ENCODE measurements at regions not wholly inside any gene's neighbourhood (a gene's known extent, or its start where the extent isn't known, plus 50 kb on each side); places are given as distances from the start of the nearest gene placed in this dataset.

DNA sequence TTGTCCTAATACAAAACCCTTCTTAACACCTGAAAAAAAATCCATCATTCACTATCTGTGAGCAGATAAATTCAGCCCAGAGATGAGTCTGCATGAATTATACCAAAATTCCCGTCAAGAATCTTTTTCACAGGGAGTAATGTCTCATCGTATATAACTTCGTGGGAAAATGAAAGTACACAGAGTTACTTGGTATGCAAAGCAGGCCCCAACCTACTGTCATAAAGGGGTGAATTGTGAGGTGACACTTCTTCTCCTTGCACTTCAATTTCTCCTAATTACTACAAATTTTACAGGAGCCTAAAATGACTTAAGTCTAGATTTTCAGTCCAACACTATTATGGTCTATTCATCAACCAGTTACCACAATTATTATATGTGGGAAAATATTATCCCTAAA, 84.6 kb upstream of the CDH20 start:
- POLR2A ChIA-PET = no interaction called here
- no peaks in the 10 kb centered on the region for H3K9me3 ChIP-seq (ENCODE audit: control insufficient read depth, insufficient read depth, low read length)
- H3K27me3 ChIP-seq (ENCODE audit: control insufficient read depth, insufficient read depth, low read length) = no peaks in the 10 kb centered on the region
- no peak overlapping the region for H3K4me3 ChIP-seq (ENCODE audit: low read depth, low read length)
- no peak overlapping the region for H3K27ac ChIP-seq (ENCODE audit: low read depth, low read length)
- TF ChIP-seq, protein P1, sequence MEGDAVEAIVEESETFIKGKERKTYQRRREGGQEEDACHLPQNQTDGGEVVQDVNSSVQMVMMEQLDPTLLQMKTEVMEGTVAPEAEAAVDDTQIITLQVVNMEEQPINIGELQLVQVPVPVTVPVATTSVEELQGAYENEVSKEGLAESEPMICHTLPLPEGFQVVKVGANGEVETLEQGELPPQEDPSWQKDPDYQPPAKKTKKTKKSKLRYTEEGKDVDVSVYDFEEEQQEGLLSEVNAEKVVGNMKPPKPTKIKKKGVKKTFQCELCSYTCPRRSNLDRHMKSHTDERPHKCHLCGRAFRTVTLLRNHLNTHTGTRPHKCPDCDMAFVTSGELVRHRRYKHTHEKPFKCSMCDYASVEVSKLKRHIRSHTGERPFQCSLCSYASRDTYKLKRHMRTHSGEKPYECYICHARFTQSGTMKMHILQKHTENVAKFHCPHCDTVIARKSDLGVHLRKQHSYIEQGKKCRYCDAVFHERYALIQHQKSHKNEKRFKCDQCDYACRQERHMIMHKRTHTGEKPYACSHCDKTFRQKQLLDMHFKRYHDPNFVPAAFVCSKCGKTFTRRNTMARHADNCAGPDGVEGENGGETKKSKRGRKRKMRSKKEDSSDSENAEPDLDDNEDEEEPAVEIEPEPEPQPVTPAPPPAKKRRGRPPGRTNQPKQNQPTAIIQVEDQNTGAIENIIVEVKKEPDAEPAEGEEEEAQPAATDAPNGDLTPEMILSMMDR (IDR thresholded peaks at IDR 0.05; ENCODE audit: low read depth, low read length) = no peak
- DNase-seq (ENCODE audit: low read depth, low spot score) = no peak
- CTCF ChIA-PET = no interaction called here

DNA sequence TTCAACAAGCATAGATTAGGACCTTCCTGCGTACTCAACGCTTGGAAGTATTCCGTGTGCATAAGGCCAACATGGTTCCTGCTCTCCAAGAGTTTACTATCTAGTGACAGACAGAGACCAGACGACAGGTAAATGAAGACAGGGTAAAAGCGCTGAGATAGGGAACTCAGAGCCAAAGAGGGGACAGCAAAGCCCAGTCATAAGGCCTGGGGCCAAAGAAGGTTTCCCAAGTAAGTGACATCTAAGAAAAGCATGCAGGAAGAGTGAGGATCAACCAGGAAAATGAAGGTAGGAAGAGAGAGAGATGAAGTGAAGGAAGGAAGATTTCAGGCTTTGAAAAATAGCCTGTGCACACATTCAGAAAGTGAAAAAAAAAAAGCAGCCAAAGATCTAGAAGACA, 76.9 kb upstream of the CDH20 start:
- Histone ChIP-seq H3K27ac (ENCODE audit: low read depth, low read length) (no peak overlapping the region), H3K27me3 (ENCODE audit: control insufficient read depth, insufficient read depth, low read length) (no peaks in the 10 kb centered on the region), H3K4me3 (ENCODE audit: low read depth, low read length) (no peak overlapping the region), H3K9me3 (ENCODE audit: control insufficient read depth, insufficient read depth, low read length) (no peaks in the 10 kb centered on the region)
- ChIA-PET POLR2A (no interaction called here), CTCF (no interaction called here)
- DNase-seq (ENCODE audit: low read depth, low spot score) = no peak
- TF ChIP-seq, protein P1 (IDR thresholded peaks at IDR 0.05; ENCODE audit: low read depth, low read length) = no peak

DNA sequence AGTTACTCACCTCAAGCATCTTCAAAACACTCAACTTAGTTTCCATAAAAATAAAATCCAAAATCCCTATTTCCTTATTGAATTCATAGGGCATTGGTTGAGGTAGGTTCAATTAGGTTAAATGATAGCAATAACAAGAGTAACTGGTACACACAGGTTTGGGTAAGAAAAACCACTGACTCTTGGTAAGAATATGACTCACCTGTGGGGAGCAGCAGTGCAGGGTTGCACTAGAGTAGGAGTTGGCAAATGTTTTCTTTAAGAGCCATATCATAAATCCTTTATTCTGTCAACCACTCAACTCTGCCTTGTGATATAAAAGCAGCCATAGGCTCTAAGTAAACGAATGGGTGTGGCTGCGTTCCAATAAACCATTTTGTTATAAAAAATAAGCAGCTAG, 71.4 kb upstream of the CDH20 start:
- Histone ChIP-seq H3K27ac (ENCODE audit: low read depth, low read length) (no peak overlapping the region), H3K9me3 (ENCODE audit: control insufficient read depth, insufficient read depth, low read length) (no peaks in the 10 kb centered on the region), H3K27me3 (ENCODE audit: control insufficient read depth, insufficient read depth, low read length) (no peaks in the 10 kb centered on the region), H3K4me3 (ENCODE audit: low read depth, low read length) (no peak overlapping the region)
- no peak for DNase-seq (ENCODE audit: low read depth, low spot score)
- ChIA-PET CTCF (no interaction called here), POLR2A (no interaction called here)
- TF ChIP-seq, protein P1 (IDR thresholded peaks at IDR 0.05; ENCODE audit: low read depth, low read length) = no peak

DNA sequence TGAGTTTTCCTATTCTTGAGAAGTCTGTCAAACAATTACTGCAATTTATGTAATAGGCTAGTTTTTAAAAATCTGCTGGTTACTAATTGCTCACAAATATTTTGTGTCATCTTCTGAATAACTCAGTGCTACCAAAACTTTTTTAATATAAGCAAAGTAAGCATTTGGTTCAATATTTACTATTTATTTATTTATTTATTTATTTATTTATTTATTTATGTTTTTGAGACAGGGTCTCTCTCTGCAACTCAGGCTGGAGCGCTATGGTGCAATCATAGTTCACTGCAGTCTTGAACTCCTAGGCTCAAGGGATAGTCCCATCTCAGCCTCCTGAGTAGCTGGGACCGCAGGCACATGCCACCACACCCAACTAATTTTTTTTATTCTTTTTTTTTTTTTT, 60.4 kb upstream of the CDH20 start:
- DNase-seq (ENCODE audit: low read depth, low spot score) = no peak
- Histone ChIP-seq H3K27ac (ENCODE audit: low read depth, low read length) (no peak overlapping the region), H3K4me3 (ENCODE audit: low read depth, low read length) (no peak overlapping the region), H3K27me3 (ENCODE audit: control insufficient read depth, insufficient read depth, low read length) (no peaks in the 10 kb centered on the region), H3K9me3 (ENCODE audit: control insufficient read depth, insufficient read depth, low read length) (no peaks in the 10 kb centered on the region)
- ChIA-PET CTCF (no interaction called here), POLR2A (no interaction called here)
- TF ChIP-seq, protein P1 (IDR thresholded peaks at IDR 0.05; ENCODE audit: low read depth, low read length) = no peak

DNA sequence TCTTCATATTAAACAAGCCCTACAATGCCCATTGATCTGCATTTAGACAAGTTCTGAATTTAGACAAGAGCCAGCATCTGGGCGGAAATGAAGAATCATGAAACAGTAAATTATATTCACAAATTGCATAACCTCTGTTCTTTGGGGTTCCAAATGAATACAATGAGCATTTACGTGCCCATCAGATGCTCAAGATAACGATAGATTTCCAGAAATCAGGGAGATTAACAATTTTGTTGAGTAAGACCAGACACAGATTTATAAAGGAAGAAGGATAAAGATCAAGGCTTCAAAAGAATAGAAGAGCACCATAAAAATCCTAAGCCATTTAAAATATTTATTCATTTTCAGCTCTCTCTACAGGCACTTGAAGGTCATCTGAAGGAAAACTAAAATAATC, 59.7 kb upstream of the CDH20 start:
- POLR2A ChIA-PET = no interaction called here
- Histone ChIP-seq H3K4me3 (ENCODE audit: low read depth, low read length) (no peak overlapping the region), H3K9me3 (ENCODE audit: control insufficient read depth, insufficient read depth, low read length) (no peaks in the 10 kb centered on the region), H3K27ac (ENCODE audit: low read depth, low read length) (no peak overlapping the region), H3K27me3 (ENCODE audit: control insufficient read depth, insufficient read depth, low read length) (no peaks in the 10 kb centered on the region)
- CTCF ChIA-PET = no interaction called here
- no peak for DNase-seq (ENCODE audit: low read depth, low spot score)
- TF ChIP-seq, protein P1 (IDR thresholded peaks at IDR 0.05; ENCODE audit: low read depth, low read length) = no peak

Measured in AG04450 (cell line).